ENCODE measurements at regions not wholly inside any gene's neighbourhood (a gene's known extent, or its start where the extent isn't known, plus 50 kb on each side); places are given as distances from the start of the nearest gene placed in this dataset.

DNA sequence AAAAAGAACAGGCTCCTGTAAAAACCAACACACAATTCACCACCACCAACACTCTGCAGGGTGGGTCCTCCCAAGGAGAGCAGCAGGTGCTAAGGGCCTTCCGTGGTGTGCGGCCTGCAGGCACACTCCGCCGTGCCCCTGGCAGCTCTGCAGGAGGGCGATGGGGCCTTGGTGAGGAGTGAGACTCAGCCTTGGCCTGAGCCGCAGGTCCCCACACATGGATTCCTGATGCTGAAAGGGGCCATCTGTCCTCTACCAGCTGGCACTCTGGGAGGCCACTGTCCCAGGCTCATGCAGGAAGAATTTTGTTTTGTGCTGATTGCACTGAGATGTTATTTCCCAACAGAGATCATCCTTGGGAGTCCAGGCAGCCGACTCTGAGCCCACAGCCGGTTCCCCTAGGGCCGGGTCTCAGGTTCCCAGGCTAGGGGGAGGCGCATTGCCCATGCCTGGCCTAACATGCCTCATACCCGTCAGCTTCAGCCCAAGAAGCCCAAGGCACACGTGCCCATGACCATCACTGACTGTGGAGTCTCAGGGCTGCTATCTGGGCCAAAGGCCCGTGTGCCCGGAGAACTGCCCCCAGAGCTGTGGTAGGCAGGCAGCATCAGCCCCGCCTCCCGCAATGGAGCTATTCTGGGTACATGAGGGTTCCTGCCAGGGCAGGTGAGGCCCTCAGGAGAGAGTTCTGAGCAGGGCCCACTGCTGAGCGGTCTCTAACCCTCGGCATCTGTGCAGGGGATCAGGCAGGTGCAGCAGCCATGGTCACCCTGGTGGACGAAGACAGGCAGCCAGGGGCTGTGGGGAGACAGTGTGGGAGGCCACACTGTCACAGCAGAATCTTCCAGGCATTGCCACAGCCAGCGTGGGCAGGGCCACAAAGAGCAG, 97.9 kb upstream of the ZNF469 start:
- H3K27me3 Mint-ChIP-seq (ENCODE audit: unreplicated experiment) = peaks cover 13% of the 10 kb centered on the region
- H3K4me1 Mint-ChIP-seq (ENCODE audit: unreplicated experiment) = no peaks in the 10 kb centered on the region
- no peak for DNase-seq (ENCODE audit: low spot score)
- no peaks in the 10 kb centered on the region for H3K9me3 Mint-ChIP-seq (ENCODE audit: unreplicated experiment)
- TF ChIP-seq, protein P1, sequence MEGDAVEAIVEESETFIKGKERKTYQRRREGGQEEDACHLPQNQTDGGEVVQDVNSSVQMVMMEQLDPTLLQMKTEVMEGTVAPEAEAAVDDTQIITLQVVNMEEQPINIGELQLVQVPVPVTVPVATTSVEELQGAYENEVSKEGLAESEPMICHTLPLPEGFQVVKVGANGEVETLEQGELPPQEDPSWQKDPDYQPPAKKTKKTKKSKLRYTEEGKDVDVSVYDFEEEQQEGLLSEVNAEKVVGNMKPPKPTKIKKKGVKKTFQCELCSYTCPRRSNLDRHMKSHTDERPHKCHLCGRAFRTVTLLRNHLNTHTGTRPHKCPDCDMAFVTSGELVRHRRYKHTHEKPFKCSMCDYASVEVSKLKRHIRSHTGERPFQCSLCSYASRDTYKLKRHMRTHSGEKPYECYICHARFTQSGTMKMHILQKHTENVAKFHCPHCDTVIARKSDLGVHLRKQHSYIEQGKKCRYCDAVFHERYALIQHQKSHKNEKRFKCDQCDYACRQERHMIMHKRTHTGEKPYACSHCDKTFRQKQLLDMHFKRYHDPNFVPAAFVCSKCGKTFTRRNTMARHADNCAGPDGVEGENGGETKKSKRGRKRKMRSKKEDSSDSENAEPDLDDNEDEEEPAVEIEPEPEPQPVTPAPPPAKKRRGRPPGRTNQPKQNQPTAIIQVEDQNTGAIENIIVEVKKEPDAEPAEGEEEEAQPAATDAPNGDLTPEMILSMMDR (IDR thresholded peaks at IDR 0.05; ENCODE audit: unreplicated experiment) = no peak
- H3K36me3 Mint-ChIP-seq (ENCODE audit: low read depth, unreplicated experiment) = peaks cover 3% of the 10 kb centered on the region
- no peak overlapping the region for H3K4me3 Mint-ChIP-seq (ENCODE audit: unreplicated experiment)
- H3K27ac Mint-ChIP-seq (ENCODE audit: unreplicated experiment) = no peak overlapping the region

DNA sequence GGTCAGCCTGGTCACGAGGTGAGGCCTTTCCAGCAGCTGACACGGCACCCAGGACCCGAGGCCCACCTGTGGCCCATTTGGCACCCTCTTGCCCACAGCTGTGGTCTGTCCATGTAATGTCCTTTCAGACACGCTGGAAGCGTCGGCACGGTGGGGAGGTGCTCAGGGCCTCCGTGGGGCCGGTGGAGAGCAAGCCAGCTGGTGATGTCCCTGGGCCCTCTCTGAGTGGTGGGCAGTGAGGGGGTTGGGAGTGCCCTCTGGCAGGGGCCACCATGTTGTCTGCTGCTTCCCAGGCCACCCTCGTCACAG, 97.3 kb upstream of the ZNF469 start:
- no peak for DNase-seq (ENCODE audit: low spot score)
- H3K27me3 Mint-ChIP-seq (ENCODE audit: unreplicated experiment) = peaks cover 13% of the 10 kb centered on the region
- peaks cover 3% of the 10 kb centered on the region for H3K36me3 Mint-ChIP-seq (ENCODE audit: low read depth, unreplicated experiment)
- H3K27ac Mint-ChIP-seq (ENCODE audit: unreplicated experiment) = no peak overlapping the region
- no peaks in the 10 kb centered on the region for H3K9me3 Mint-ChIP-seq (ENCODE audit: unreplicated experiment)
- no peaks in the 10 kb centered on the region for H3K4me1 Mint-ChIP-seq (ENCODE audit: unreplicated experiment)
- no peak overlapping the region for H3K4me3 Mint-ChIP-seq (ENCODE audit: unreplicated experiment)
- TF ChIP-seq, protein P1 (IDR thresholded peaks at IDR 0.05; ENCODE audit: unreplicated experiment) = no peak

DNA sequence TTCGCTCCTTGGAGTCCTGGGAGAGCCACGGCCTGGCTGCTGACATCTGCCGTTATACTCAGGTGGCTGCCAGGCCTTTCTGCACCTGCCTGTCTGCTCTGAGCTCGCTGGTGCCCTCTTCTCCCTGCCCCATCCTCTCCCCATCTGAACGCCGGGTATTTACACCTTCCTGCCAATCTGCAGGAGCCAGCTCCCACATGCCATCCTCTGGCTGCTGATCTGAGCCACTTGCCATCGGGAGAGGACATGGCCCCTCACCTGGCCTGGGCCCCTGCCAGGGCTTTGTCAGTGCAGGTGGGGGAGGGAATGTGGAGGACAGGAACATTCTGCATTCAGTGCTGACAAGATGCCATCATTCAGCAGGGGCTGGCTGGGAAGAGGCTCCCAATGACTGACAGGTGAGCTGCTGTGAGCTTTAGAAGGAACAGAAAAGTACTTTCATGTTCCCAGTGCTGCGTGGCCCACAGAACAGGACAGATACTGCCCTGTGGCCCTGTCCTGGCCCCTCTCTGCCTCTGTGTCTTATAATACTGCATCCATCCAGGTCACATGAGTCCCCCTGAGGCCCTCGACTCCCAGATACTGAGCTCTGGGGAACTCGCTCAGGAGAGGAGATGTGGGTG, 96.3 kb upstream of the ZNF469 start:
- Mint-ChIP-seq H3K36me3 (ENCODE audit: low read depth, unreplicated experiment) (peaks cover 3% of the 10 kb centered on the region), H3K9me3 (ENCODE audit: unreplicated experiment) (no peaks in the 10 kb centered on the region), H3K27me3 (ENCODE audit: unreplicated experiment) (peaks cover 13% of the 10 kb centered on the region), H3K4me3 (ENCODE audit: unreplicated experiment) (no peak overlapping the region), H3K4me1 (ENCODE audit: unreplicated experiment) (no peaks in the 10 kb centered on the region), H3K27ac (ENCODE audit: unreplicated experiment) (no peak overlapping the region)
- TF ChIP-seq, protein P1 (IDR thresholded peaks at IDR 0.05; ENCODE audit: unreplicated experiment) = no peak
- DNase-seq (ENCODE audit: low spot score) = no peak

DNA sequence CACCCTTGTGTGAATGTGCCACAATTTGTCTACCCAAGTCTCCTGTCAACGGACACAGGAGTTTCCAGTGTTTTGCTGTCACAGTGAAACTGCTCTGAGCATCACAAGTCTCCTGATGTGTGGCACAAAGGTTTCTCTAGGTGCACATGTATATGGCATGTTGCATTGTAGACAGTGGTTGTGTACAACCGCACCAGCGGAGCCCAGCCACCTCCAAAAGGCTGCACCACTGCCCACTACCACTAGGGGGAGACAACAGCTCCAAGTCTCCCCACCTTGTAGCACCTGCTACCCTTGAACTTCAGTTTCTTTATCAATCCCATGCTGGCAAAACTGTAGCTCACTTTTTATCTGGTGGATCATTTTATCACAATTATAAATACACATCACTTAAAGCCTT, 95.5 kb upstream of the ZNF469 start:
- H3K4me3 Mint-ChIP-seq (ENCODE audit: unreplicated experiment) = no peak overlapping the region
- H3K4me1 Mint-ChIP-seq (ENCODE audit: unreplicated experiment) = no peaks in the 10 kb centered on the region
- DNase-seq (ENCODE audit: low spot score) = no peak
- TF ChIP-seq, protein P1 (IDR thresholded peaks at IDR 0.05; ENCODE audit: unreplicated experiment) = peak; percentile 78
- H3K9me3 Mint-ChIP-seq (ENCODE audit: unreplicated experiment) = no peaks in the 10 kb centered on the region
- no peak overlapping the region for H3K27ac Mint-ChIP-seq (ENCODE audit: unreplicated experiment)
- no peaks in the 10 kb centered on the region for H3K36me3 Mint-ChIP-seq (ENCODE audit: low read depth, unreplicated experiment)
- peaks cover 11% of the 10 kb centered on the region for H3K27me3 Mint-ChIP-seq (ENCODE audit: unreplicated experiment)

DNA sequence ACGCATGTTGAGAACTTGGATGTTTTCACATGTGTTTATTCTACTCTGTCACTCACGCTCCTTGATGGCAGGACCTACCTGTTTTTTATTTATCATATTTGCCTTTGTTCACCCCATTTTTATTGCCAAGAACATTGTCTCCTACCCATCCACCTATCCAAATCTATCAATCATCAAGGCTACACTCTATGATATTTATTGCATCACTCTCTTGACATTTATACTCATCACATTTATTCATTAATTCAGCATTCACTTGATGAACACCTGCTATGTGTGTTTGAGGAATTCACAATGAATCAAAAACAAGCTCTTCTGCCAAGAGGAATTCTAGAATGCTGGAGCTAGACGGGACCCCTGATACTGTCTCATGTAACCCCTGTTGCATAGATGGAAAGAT, 94.5 kb upstream of the ZNF469 start:
- Mint-ChIP-seq H3K4me3 (ENCODE audit: unreplicated experiment) (no peak overlapping the region), H3K36me3 (ENCODE audit: low read depth, unreplicated experiment) (no peaks in the 10 kb centered on the region), H3K4me1 (ENCODE audit: unreplicated experiment) (no peaks in the 10 kb centered on the region), H3K9me3 (ENCODE audit: unreplicated experiment) (no peaks in the 10 kb centered on the region), H3K27ac (ENCODE audit: unreplicated experiment) (no peak overlapping the region), H3K27me3 (ENCODE audit: unreplicated experiment) (peaks cover 12% of the 10 kb centered on the region)
- TF ChIP-seq, protein P1 (IDR thresholded peaks at IDR 0.05; ENCODE audit: unreplicated experiment) = no peak
- no peak for DNase-seq (ENCODE audit: low spot score)
